ENCODE measurements at regions not wholly inside any gene's neighbourhood (a gene's known extent, or its start where the extent isn't known, plus 50 kb on each side); places are given as distances from the start of the nearest gene placed in this dataset.

GRCh38 chr5:117249086-117249815, 674.6 kb upstream of the SEMA6A start:
- DNase-seq = no peak

GRCh38 chr5:117246424-117246823, 671.8 kb upstream of the SEMA6A start:
- DNase-seq = no peak

- no peak for DNase-seq
These were observed 670.5 kb upstream of the SEMA6A start for GRCh38 chr5:117245130-117245529.

- DNase-seq = no peak
These were observed 667.4 kb upstream of the SEMA6A start for GRCh38 chr5:117242028-117242427.

- DNase-seq = no peak
These were observed 662.3 kb upstream of the SEMA6A start for GRCh38 chr5:117236941-117237340.

GRCh38 chr5:117235786-117236185, 661.2 kb upstream of the SEMA6A start:
- no peak for DNase-seq

GRCh38 chr5:117230375-117230774, 655.8 kb upstream of the SEMA6A start:
- no peak for DNase-seq

GRCh38 chr5:117220730-117221129, 646.1 kb upstream of the SEMA6A start:
- DNase-seq = no peak

- DNase-seq = no peak
These were observed 644.2 kb upstream of the SEMA6A start for GRCh38 chr5:117218789-117219188.

- no peak for DNase-seq
These were observed 638.2 kb upstream of the SEMA6A start for GRCh38 chr5:117212866-117213265.

GRCh38 chr5:117210796-117211195, 636.2 kb upstream of the SEMA6A start:
- no peak for DNase-seq

- no peak for DNase-seq
These were observed 634.9 kb upstream of the SEMA6A start for GRCh38 chr5:117209479-117209878.

- DNase-seq = no peak
These were observed 632.6 kb upstream of the SEMA6A start for GRCh38 chr5:117207088-117207668.

GRCh38 chr5:117205894-117206293, 631.3 kb upstream of the SEMA6A start:
- no peak for DNase-seq

- DNase-seq = no peak
These were observed 630.6 kb upstream of the SEMA6A start for GRCh38 chr5:117204926-117205869.

GRCh38 chr5:117204404-117204803, 629.8 kb upstream of the SEMA6A start:
- DNase-seq = no peak

- DNase-seq = no peak
These were observed 629.0 kb upstream of the SEMA6A start for GRCh38 chr5:117203584-117203983.

GRCh38 chr5:117201001-117201400, 626.4 kb upstream of the SEMA6A start:
- DNase-seq = no peak

GRCh38 chr5:117195076-117195475, 620.5 kb upstream of the SEMA6A start:
- DNase-seq = no peak

GRCh38 chr5:117191251-117191650, 616.6 kb upstream of the SEMA6A start:
- no peak for DNase-seq

GRCh38 chr5:117189784-117190183, 615.2 kb upstream of the SEMA6A start:
- no peak for DNase-seq

GRCh38 chr5:117188211-117188610, 613.6 kb upstream of the SEMA6A start:
- no peak for DNase-seq

GRCh38 chr5:117186751-117187150, 612.1 kb upstream of the SEMA6A start:
- DNase-seq = no peak

- DNase-seq = no peak
These were observed 608.7 kb upstream of the SEMA6A start for GRCh38 chr5:117183326-117183725.
